HG03064 (cell line): ENCODE measurements at regions not wholly inside any gene's neighbourhood (a gene's known extent, or its start where the extent isn't known, plus 50 kb on each side); places are given as distances from the start of the nearest gene placed in this dataset.
A peak's percentile ranks its signal among the peaks of the same experiment; 100 is the strongest.

Experiments
- ATAC-seq: cut with Tn5 transposase; IDR thresholded peaks from one replicate; pipeline ENCODE4 v1.9.1; 2021; ENCODE audit warnings: low read depth; ENCODE audit not compliant: unreplicated experiment

- ATAC-seq = no peak
These were observed 367.1 kb downstream of the INSC start for GRCh38 chr11:15481871-15482270.

GRCh38 chr11:15483205-15483604, 368.5 kb downstream of the INSC start:
- peak; percentile 65 for ATAC-seq

DNA sequence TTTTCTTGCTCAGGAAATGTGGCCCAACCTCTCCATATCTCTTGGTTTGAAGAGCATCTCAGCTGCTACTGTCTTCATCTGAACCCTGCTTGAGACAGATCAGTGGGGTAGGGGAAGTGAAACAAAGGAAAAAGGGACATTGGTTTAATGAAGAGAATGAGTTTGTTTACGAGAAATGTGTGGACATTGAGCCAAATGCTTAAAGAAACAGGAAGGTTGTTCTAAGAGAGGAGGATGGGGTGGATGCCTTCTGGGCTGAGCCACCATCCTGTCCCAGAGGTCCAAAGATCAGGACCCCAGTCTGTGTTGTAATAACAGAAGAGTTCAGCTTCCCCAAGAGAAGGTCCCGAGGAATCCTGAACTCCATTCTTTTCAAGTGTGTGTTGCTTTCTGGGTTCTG, 369.7 kb downstream of the INSC start:
- no peak for ATAC-seq

- no peak for ATAC-seq
These were observed 370.7 kb downstream of the INSC start for GRCh38 chr11:15485432-15485831.

DNA sequence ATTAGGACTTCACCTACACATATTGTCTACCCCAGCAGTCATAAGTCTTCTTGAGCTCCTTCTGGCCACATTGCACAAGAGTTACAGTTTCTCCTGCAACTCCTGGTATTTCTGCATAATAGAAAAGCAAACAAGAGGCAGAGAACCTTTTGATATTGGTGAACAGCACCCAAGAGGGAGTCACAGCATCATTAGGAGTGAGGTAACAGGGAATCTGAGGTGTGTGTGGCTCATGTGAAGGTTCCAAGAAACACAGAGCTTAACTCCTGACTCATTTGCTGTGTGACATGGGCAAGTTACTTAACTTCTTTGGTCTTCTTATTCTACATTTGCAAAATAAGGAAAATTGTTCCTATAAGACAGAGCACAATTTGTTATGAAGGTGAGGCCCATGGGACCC, 374.6 kb downstream of the INSC start:
- no peak for ATAC-seq

DNA sequence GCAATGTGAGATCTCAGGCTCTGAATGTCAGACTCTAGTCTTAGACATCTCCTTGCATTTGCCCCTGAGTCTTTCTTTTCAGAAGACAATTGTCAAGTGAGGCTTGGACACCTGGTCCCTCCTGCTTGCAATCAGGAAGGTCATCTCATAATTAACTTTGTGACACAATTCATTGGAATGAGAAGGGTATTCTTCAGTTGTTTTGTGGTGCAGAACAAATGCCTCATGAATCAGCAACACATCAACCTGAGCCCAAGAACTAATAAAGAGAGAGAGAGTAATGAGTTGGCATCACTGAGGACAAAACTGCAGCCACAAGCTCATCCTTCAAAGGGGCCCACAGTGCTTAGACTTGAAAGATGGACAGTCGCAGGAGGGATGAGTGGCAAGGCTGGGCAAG, 375.8 kb downstream of the INSC start:
- ATAC-seq = no peak

DNA sequence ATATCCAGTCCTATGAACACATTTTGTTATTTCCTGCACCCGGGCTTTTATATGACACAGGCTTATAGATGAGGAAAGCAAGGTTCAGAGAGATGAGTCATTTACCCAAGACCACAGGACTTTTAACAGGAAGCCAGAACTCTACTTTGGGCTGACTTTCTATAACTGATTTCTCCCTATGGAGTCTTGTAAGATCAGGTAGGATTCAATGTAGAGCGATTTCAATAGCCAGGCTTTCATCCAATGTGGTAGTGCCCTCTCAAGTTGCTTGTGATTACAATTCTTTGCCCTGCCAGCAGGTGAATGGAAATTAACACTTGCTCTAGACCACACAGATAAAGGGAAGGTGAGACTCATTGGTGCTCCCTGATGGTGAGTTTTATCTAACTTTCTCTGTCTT, 378.3 kb downstream of the INSC start:
- ATAC-seq = no peak

DNA sequence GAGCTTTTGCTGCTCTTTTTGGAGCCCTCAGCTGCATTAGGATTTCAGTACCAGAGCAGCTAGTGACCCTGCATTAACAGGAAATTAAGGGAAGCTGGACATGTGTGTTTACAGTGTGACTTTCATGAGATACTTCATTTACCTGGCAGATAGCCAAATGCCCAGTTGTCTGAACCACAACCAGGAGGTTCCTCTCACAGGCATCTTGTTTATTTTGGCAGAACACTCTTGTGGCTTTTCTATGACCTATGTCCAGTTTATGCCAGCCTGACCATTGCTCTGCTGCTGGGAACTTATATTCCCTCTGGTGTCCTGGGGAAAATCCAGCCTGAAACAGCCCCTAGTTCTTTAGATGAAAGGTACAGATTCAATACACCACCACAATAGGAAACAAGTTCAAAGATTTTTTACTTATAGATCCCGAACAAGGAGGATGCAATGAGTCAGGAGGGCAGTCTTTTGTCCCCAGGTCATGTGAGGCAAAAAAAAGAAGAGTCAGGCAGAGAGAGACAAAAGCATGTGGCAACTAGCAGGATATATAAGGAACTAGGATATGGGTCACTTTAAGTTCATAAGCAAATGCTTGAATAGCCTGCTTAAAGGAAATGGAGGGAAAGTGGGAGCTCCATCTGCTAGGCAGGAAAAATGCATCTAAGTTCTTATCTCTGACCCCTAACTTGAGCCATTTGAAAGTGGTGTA, 379.3 kb downstream of the INSC start:
- ATAC-seq = no peak

DNA sequence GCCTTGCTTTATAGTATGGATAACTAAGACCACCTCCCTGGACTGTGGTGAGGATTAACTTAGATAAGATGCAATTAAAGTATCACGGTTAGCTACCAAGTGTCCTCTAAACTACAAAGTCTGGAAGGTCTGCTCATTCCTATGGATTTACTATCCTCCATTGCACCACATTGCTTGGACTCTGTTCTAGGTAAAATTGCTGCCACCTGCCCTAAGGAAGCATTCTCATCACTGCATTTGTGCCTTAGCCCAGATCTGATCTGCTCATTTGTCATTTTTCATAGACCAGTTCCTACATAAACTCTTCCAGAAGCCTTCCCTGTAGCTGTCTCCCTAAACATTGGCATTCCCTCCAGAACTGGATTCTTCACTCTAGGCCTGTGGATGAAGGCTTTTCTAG, 380.0 kb downstream of the INSC start:
- ATAC-seq = no peak

DNA sequence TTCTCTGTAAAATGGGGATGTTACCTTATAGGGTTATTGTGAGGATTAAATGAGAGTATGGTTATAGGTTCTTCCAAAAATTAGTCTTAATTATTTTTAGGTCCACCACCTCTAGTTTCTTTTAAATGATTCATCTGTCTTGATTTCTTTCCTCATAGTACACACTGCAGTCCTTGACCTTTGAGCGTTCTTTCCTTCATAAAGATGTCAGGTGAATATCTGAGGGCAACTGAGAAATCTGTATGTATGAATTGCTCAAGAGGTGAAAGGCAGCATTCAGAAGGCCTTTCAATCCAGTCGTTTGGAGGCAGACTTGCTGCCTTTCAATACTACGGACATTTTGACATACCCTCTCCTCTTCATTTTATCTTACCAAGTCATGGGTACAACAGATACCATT, 380.7 kb downstream of the INSC start:
- ATAC-seq = no peak

GRCh38 chr11:15497366-15497765, 382.6 kb downstream of the INSC start:
- no peak for ATAC-seq

- ATAC-seq = no peak
These were observed 385.0 kb downstream of the INSC start for GRCh38 chr11:15499674-15500073.

GRCh38 chr11:15500643-15501042, 385.9 kb downstream of the INSC start:
- ATAC-seq = no peak

- ATAC-seq = no peak
These were observed 386.8 kb downstream of the INSC start for GRCh38 chr11:15501566-15501965.

GRCh38 chr11:15505155-15505554, 390.4 kb downstream of the INSC start:
- no peak for ATAC-seq

DNA sequence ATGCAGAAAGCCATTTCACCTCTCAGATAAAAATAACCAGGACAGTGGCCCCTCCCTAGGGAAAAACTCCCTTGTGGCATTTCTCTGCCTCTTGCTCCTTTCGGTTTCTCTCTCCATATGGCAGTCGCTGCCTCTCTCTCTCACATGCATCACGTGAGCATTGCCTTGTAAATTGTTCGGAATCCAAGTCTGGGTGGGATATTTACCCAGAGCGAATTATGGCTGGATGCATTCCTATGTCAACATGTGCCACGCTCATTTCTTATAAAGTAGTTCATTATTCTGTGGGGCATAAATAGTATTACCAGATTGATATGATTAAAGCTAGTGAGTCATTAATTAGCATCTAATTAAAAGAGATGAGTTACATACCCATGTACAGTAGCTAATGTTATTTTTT, 392.9 kb downstream of the INSC start:
- ATAC-seq = no peak

GRCh38 chr11:15509082-15509481, 394.4 kb downstream of the INSC start:
- no peak for ATAC-seq

GRCh38 chr11:15519124-15519791, 404.5 kb downstream of the INSC start:
- no peak for ATAC-seq

DNA sequence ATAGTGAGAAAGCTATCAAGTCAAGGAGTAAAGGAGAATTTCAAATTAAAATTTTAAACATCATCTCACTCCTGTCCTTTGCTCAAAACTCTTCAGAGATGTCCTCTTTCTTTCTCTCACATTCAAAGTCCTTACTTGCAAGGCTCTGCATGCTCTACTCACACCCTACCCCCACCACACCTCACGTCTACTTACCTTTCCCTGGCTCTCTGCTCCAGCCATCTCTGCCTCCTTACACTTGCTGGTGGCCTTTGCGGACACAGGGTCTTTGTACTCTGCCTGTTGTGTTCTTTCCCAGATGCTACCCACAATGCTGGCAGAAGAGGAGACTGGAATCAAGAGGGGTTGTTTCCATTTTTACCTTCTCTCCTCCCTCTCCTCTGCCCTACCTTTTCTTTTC, 405.2 kb downstream of the INSC start:
- ATAC-seq = no peak

DNA sequence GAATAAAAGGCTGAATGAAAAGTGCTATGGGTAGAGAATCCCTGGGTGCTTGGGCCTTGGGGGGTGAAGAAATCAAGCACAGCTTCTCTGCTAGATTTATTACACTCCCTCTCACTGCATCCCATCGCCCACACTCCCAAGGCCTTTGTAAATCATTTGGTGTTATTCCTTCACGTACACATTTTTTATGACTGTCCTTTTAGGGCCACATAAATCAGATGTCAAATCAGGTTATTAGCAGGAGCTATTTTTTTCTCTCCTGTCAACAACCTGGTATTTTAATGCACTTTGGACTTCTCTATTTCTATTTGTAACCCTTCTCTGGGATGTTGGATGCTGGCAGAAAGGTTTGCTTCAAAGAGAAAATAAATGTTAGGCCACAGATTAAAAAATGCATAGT, 408.8 kb downstream of the INSC start:
- ATAC-seq = no peak

- no peak for ATAC-seq
These were observed 410.9 kb downstream of the INSC start for GRCh38 chr11:15525582-15525981.

- no peak for ATAC-seq
These were observed 411.3 kb downstream of the INSC start for GRCh38 chr11:15526032-15526431.
